ENCODE measurements at regions not wholly inside any gene's neighbourhood (a gene's known extent, or its start where the extent isn't known, plus 50 kb on each side); places are given as distances from the start of the nearest gene placed in this dataset.

DNA sequence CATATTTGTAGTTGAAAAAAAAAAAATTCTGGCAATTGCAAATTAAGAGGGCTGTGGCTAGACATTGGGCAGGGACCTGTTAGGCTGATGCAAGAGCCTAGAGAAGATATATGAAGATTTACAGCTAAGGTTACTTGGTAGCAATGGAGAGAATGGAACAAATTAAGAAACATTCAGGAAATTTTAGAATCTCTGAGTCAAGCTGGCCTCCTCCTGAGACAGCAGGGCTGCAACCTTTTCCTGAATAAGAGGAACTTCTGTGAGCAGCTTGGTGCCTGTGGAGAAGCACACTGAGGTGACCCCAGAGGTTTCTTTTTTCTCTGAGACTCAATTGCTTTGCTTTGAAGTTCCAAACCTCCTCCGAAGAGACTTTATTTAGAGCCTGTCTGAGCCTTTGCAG is 118.6 kb upstream of the LRATD1 start:
- Histone ChIP-seq H3K4me2 (ENCODE audit: control insufficient read depth, insufficient read depth) (no peak overlapping the region), H3K36me3 (ENCODE audit: control insufficient read depth in 2 of 2, insufficient read depth in 2 of 2, low read length in 1 of 2) (no peaks in the 10 kb centered on the region), H3K27ac (ENCODE audit: control insufficient read depth, insufficient read depth) (no peak overlapping the region), H3K79me2 (ENCODE audit: control insufficient read depth, insufficient read depth, low read length) (no peaks in the 10 kb centered on the region), H2AFZ (ENCODE audit: control insufficient read depth, low read depth, low read length) (no peak overlapping the region), H3K27me3 (replicated peaks in 1 of 2; ENCODE audit: control insufficient read depth in 2 of 2, insufficient read depth in 2 of 2, low read length in 1 of 2) (no peaks in the 10 kb centered on the region), H3K4me3 (no peak overlapping the region), H3K4me1 (ENCODE audit: control insufficient read depth, insufficient read depth, low read length) (no peaks in the 10 kb centered on the region), H4K20me1 (ENCODE audit: control insufficient read depth, insufficient read depth) (no peaks in the 10 kb centered on the region), H3K9ac (ENCODE audit: control insufficient read depth, insufficient read depth, low read length) (no peak overlapping the region), H3K9me3 (replicated peaks; ENCODE audit: control insufficient read depth, insufficient read depth, low read length) (no peaks in the 10 kb centered on the region)
- no TSS peak for BruUV-seq (replicated peaks)
- FAIRE-seq (no peak), DNase-seq (ENCODE audit: low read depth, low spot score) (no peak), ATAC-seq (no peak)
- CTCF ChIA-PET: no interaction called here
- in situ Hi-C loops (cut with MboI) (no loop called here), intact Hi-C loops (cut with micrococcal nuclease; ENCODE audit: unreplicated experiment) (no loop called here)
- POLR2A ChIA-PET: no interaction called here
- 0% methylated on average over 1 of the region's 1 CpG for WGBS (ENCODE audit: insufficient coverage, insufficient replicate concordance, low lambda C conversion rate, missing lambda C conversion rate)
- SMC1A ChIA-PET (ENCODE audit: uncharacterized antibody, unreplicated experiment): interaction anchor here (0.5 kb wide), 1 partner anchor 226 kb away, joined by 3 read pairs; no protein-coding TSS in a partner anchor
- RAD21 ChIA-PET (ENCODE audit: unreplicated experiment): no interaction called here
- TF ChIP-seq EED (IDR thresholded peaks at IDR 0.05; ENCODE audit: low read depth): no peak
- TF ChIP-seq POU2F2 (IDR thresholded peaks at IDR 0.05; ENCODE audit: borderline replicate concordance, low read depth, low read length): no peak
- TF ChIP-seq GATAD2B (conservative IDR thresholded peaks at IDR 0.05; ENCODE audit: low read depth): no peak
- no peak for TF ChIP-seq MLLT1 (IDR thresholded peaks at IDR 0.05)
- TF ChIP-seq, protein P1, sequence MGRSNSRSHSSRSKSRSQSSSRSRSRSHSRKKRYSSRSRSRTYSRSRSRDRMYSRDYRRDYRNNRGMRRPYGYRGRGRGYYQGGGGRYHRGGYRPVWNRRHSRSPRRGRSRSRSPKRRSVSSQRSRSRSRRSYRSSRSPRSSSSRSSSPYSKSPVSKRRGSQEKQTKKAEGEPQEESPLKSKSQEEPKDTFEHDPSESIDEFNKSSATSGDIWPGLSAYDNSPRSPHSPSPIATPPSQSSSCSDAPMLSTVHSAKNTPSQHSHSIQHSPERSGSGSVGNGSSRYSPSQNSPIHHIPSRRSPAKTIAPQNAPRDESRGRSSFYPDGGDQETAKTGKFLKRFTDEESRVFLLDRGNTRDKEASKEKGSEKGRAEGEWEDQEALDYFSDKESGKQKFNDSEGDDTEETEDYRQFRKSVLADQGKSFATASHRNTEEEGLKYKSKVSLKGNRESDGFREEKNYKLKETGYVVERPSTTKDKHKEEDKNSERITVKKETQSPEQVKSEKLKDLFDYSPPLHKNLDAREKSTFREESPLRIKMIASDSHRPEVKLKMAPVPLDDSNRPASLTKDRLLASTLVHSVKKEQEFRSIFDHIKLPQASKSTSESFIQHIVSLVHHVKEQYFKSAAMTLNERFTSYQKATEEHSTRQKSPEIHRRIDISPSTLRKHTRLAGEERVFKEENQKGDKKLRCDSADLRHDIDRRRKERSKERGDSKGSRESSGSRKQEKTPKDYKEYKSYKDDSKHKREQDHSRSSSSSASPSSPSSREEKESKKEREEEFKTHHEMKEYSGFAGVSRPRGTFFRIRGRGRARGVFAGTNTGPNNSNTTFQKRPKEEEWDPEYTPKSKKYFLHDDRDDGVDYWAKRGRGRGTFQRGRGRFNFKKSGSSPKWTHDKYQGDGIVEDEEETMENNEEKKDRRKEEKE (IDR thresholded peaks at IDR 0.05): no peak
- no peak for TF ChIP-seq PML (IDR thresholded peaks at IDR 0.05; ENCODE audit: low read length)
- no peak for TF ChIP-seq FOXK2 (IDR thresholded peaks at IDR 0.05)
- TF ChIP-seq NR2C1 (IDR thresholded peaks at IDR 0.05): no peak
- TF ChIP-seq SMAD5 (IDR thresholded peaks at IDR 0.05; ENCODE audit: low read depth): no peak
- TF ChIP-seq BRCA1 (IDR thresholded peaks at IDR 0.05; ENCODE audit: low read depth, low read length): no peak
- no peak for TF ChIP-seq SIX5 (IDR thresholded peaks at IDR 0.05; ENCODE audit: low read depth, low read length, severe bottlenecking)
- no peak for TF ChIP-seq ATF3 (IDR thresholded peaks at IDR 0.05; ENCODE audit: borderline replicate concordance, extremely low read depth, low read depth, low read length)
- no peak for TF ChIP-seq EZH2 (IDR thresholded peaks at IDR 0.05; ENCODE audit: borderline replicate concordance, control insufficient read depth, low read depth, low read length)
- no peak for TF ChIP-seq CTCF (IDR thresholded peaks at IDR 0.05 in 2 of 3, conservative IDR thresholded peaks at IDR 0.05 in 1 of 3; ENCODE audit: control insufficient read depth in 2 of 3, extremely low read depth in 1 of 3, insufficient read depth in 1 of 3, low read depth in 3 of 3, low read length in 3 of 3)
- TF ChIP-seq STAT1 (conservative IDR thresholded peaks at IDR 0.05): no peak
- TF ChIP-seq SREBF1 (IDR thresholded peaks at IDR 0.05; ENCODE audit: low read length): no peak
- no peak for TF ChIP-seq YY1 (IDR thresholded peaks at IDR 0.05; ENCODE audit: low read depth, low read length)
- no peak for TF ChIP-seq RELA (IDR thresholded peaks at IDR 0.05; ENCODE audit: borderline replicate concordance, partially characterized antibody)
